GM13977 (cell line): ENCODE measurements at regions not wholly inside any gene's neighbourhood (a gene's known extent, or its start where the extent isn't known, plus 50 kb on each side); places are given as distances from the start of the nearest gene placed in this dataset.

ENCODE experiments used
- DNase-seq: peaks from one replicate; pipeline ENCODE4 v3.0.0; 2012; ENCODE audit warnings: low spot score
- CTCF ChIP-seq: IDR thresholded peaks from 2 replicates; pipeline ENCODE4 v1.5.1; 2012; ENCODE audit warnings: mild to moderate bottlenecking, control low read depth; ENCODE audit not compliant: insufficient read depth; ENCODE audit errors: extremely low read depth, missing control alignments
- in situ Hi-C: fragments of 300-500 bp; cut with MboI; formaldehyde crosslinking; loops from one replicate; pipeline ENCODE4 v1.12.0; 2022; ENCODE audit warnings: low sequenced_read_pairs, low pct_unique_long_range_greater_than_20kb, mixed read lengths, inconsistent platforms; ENCODE audit not compliant: unreplicated experiment

DNA sequence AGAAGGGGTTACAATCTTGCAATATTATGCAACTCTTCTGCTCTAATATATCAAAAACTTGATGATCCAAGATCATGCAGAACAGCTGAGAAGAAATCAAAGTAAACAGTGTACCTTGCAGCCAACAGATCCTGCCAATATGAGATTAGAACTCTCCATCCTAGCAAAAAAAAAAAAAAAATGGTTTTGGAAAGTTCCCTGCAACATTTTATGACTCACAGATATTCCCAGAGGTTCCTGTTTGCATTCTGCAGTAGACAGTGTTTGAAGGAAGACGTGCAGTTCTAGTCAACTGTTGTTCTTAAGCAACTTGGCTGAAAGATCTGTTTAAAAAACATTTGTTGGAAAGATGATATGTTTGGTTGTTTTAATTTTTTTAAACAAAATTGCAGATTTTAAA, 103.6 kb upstream of the WDR75 start:
- no peak for TF ChIP-seq CTCF
- DNase-seq = no peak
- in situ Hi-C loops = no loop called here

DNA sequence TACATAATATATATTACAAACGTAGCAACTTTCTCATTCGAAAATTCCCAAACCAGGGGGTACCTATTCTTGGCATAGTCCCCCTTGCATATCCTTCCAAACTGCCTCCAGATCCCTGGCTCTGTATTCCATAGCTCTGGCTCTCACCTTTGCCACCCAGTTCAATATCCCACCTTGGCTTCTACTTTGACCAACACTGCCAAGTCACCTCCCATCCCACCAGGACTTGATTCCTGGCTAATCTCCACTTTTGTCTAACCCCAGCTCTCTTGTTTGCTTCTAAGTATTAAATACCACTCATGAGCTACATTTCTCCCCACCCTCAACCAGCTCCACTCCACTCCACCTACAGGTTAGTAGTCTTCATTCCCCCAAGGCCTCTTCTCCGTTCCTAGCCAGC, 103.2 kb upstream of the WDR75 start:
- no peak for TF ChIP-seq CTCF
- in situ Hi-C loops = no loop called here
- DNase-seq = no peak

DNA sequence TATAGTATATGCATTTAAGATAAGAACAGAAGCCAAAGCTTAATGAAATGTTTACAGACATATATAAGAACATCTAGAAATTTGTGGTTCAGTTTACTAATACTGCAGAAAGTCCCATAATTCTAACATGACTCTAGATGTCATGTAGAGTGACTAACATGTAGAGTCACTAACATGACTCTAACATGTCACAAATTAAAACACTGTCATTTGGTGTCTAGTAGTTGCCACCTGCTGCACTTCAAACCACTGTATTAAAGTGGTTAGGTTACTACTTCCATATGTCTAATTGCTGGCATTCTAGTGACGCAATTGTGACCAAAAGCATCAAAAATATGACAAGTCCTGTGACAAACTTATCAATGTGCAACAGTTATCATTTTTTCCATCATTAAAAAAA, 100.2 kb upstream of the WDR75 start:
- no peak for DNase-seq
- in situ Hi-C loops = no loop called here
- TF ChIP-seq CTCF = no peak

DNA sequence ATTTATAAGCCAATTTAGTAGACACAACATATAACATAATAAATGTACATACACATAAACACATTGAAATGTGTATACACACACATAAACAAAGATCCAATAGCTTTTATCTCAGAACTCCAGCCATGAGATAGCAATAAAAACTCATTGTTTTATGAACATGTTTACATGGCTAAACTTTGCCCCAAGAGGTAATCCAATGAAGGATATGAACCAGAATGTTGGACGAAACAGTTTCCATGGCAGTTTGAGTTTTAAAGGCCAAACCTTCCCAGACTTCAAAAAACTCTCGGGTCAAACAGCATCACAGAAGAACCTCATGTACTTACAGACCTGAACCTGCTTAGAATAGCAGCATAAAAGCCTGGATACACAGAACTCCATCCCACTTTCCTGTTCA, 97.2 kb upstream of the WDR75 start:
- no peak for DNase-seq
- in situ Hi-C loops = no loop called here
- TF ChIP-seq CTCF = no peak

GRCh38 chr2:189347540-189347939, 93.7 kb upstream of the WDR75 start:
- DNase-seq = peak; percentile 21

DNA sequence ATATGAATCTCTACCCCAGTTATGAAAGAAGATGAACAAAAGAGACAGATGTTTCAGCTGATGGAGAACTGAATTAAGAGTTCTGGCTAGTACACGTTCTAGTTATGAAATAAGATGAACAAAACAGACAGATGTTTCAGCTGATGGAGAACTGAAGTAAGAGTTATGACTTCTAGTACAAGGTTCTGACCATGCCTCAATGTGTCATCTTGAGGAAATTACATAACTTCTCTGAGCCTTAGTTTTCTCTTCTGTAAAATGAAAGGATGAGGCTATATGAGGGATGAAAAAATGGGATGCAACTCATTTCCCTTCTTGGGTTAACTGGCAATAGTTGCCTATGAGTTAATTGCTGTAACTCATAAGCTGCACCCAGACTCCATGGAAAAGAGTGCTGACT, 92.9 kb upstream of the WDR75 start:
- no peak for TF ChIP-seq CTCF
- in situ Hi-C loops = no loop called here
- no peak for DNase-seq

More at GRCh38 chr2:189347540-189347939, 93.7 kb upstream of the WDR75 start:
- in situ Hi-C loops = no loop called here
- peak; percentile 18 for TF ChIP-seq CTCF
